Middle frontal gyrus (tissue), 1 donor: ENCODE measurements at regions not wholly inside any gene's neighbourhood (a gene's known extent, or its start where the extent isn't known, plus 50 kb on each side); places are given as distances from the start of the nearest gene placed in this dataset.

ENCODE experiments used
- DNase-seq: peaks from one replicate; pipeline ENCODE4 v3.0.0-alpha.2; 2015; ENCODE audit warnings: low spot score; ENCODE audit errors: extremely low spot score

DNA sequence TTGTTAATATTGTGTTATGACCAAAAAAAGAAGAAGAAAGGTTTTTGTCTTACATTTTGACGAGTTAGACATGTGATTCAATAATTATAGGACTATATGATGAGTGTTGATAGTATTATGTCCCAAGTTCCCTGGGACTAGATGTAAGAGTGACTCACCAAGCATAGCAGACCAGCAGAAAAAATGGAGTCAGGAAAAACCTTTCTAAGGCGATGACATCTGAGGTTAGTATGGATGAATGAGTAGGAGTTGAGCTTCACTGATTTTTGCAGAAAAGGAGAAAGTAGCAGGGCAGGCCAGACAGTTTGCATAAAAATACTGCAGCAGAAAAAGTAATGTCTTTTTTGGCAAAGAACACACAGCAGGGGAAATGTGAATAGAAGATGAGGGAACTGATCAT is 1041.3 kb upstream of the ADGRL4 start:
- DNase-seq, result no peak

- no peak for DNase-seq
These were observed 1038.1 kb upstream of the ADGRL4 start for GRCh38 chr1:80044662-80045061.

GRCh38 chr1:80036690-80037432 is 1030.3 kb upstream of the ADGRL4 start:
- no peak for DNase-seq

GRCh38 chr1:80023358-80023757 is 1016.8 kb upstream of the ADGRL4 start:
- no peak for DNase-seq

GRCh38 chr1:80021891-80022290 is 1015.4 kb upstream of the ADGRL4 start:
- no peak for DNase-seq

DNA sequence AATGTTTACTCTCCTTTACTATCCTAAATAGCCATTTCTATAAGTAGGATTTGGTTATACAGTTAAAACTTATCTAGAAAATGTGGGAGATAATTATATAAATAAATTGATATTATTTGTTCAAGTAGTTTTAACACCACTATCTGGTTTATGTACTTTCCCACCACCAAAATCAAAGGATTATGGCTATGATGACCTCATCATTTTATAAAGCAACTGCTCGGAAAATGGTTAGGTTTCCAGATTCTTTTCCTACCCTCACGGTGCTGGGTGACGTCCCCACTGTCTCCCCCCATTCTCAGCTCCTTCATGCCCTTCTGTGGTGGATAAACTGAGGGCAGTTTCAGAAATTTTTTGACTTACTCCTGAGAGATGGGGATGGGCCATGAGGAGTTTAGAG is 1011.8 kb upstream of the ADGRL4 start:
- DNase-seq, result no peak

DNA sequence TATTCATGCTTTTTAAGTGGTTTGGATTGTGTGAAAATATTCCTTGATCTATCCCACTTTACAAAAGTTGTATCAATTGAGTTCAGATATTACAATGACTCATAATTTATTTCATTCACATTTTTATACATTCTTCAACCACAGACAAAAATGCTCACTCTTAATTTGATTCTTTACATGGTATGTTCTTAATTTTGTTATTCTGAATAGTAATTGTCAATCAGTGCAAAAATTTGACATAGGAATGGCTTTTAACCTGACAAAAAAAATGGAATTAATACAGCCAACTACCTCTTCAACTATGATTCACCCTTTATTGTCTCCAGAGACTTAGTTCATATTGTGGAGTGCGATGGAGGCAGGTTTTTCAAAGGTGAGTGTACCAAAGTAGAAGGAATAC is 1002.4 kb upstream of the ADGRL4 start:
- DNase-seq, result no peak

GRCh38 chr1:80003250-80003649 is 996.7 kb upstream of the ADGRL4 start:
- no peak for DNase-seq

- no peak for DNase-seq
These were observed 981.9 kb upstream of the ADGRL4 start for GRCh38 chr1:79988401-79988800.

DNA sequence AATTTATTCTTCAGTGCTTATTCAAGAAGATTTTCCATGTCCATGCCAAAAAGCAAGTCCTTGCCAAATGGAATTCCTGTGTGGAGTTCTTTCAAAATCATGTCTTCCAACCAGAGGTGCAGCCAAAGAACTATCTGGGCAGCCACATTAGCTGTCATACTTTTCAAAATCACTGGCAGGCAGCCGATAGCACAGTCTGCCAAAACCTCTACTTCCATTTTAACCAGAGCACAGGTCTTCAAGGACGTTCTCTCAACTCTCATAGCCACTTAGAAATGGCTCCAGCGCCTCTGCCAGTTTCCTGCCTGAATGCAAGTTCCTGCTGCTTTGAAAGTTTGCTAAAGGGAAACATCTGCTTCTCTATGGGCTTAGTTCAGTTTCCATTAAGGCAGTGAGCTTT is 975.7 kb upstream of the ADGRL4 start:
- no peak for DNase-seq

DNA sequence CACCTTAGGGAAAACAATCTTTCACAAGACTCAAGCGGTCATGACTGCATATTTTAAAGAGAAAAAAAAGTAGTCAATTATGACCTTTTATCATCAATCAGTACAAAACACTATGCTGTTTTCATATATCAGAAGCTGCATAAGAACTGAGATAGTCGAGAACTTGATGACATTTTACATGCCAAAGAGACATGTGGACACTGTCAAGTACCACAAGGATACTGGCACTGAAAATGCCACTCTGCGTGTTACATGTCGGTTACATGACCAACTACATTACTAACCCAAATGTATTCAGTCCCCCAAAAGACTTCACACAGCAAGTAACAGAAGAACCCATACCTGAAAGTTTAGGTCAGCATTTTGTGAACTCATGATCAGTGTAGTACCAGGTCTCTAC is 975.0 kb upstream of the ADGRL4 start:
- DNase-seq, result no peak

- no peak for DNase-seq
These were observed 972.8 kb upstream of the ADGRL4 start for GRCh38 chr1:79979346-79979745.

DNA sequence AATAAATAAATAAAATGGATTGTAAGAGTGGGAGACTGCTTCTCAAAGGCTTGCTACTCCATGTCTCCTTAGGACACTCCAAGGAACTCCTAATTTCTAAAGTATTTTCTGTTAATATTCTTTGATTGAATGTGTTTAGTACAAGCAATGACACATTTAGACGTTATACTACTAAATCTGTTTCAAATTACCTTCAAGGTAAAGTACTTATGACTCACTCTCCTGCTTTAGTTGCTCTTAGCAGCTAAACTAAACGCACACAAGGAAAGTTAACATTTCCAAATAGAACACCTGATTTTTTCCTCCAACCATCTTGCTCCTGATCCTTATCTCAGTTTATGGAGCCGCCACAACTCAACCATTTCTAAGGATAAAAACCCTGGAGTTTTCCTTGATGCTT is 969.8 kb upstream of the ADGRL4 start:
- DNase-seq, result no peak

DNA sequence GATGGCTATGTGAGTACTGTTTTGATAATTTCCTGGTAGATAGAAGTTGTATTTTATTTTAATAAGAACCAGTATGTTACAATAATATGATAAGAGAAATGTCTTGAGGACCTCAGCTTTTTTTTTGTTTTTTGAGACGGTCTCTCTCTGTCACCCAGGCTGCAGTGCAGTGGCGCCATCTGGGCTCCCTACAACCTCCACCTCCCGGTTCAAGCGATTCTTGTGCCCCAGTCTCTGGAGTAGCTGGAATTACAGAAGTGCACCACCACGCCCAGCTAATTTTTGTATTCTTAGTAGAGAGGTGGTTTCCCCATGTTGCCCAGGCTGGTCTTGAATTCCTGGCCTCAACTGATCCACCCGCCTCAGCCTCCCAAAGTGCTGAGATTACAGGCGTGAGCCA is 968.1 kb upstream of the ADGRL4 start:
- no peak for DNase-seq

- no peak for DNase-seq
These were observed 963.4 kb upstream of the ADGRL4 start for GRCh38 chr1:79969886-79970285.

DNA sequence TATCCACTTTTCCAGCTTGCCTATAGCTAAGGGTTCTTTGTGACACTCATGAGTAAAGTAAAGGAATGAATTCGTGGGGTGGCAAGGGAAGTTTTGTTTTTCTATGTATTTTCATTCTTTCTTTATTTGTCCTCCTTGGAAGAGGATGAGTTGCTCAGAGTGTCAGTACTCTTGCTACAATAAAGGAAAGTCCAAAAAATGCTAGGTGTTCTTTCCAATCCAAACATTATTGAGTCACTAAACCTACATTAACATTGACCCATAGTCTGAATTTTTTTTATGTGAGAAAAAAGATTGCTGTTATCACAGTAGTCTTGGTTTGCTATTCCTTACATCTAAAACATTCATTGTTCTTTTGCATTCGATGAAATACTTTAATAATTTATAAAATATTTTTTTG is 959.9 kb upstream of the ADGRL4 start:
- no peak for DNase-seq

- DNase-seq, result no peak
These were observed 953.1 kb upstream of the ADGRL4 start for GRCh38 chr1:79959635-79960034.

DNA sequence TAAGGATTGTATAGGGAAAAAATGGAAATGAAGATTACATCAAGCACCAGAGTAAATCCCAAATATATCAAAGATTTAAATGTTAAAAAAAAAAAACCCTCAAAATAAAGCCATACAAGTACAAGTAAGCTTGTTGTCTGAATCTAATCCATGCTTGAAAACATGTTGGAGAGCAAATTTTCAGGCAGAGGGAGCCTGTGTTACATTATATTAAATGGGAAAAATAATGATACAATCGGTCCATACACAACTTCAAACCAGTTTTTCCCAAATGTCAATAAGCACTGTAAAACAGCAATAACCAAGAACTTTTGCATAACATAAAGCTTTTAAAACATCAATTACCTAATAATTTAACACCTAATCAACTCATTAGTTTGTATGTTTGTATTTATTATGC is 949.4 kb upstream of the ADGRL4 start:
- no peak for DNase-seq

DNA sequence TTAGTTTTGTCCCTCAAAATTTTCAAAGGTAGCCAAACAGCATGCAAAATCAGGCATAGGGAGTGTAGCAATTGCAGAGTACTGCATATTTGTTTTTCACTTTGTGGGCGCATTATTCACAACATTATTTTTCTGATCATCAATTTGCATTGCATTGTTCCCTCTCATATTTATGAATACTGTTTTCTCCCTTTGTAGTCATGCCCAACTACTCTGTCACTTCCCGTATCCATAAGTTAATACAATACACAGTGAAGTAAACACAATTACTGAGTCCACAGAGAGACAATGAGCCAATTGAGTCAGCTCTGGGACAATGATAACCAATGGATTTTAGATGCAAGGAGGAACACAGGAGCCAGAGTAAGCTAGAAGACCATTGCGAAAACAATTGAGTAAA is 944.0 kb upstream of the ADGRL4 start:
- DNase-seq, result no peak

DNA sequence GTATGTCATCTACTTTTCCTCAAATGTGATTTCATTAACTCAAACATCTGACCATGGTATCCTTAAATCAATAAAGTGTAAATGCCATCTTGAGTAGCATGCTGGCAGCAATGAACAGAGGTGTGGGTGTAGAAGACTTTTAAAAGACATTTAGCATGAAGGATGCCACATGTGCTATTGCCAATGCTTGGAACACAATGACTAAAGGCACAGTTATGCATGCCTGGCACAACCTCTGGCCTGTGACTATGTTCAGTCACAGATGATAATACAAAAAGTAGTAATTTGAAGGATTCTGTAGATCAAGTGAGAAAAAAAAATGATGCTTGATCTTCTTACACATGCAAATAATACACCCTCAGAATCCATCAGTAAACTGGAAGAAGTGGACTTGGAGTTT is 938.9 kb upstream of the ADGRL4 start:
- DNase-seq, result no peak

DNA sequence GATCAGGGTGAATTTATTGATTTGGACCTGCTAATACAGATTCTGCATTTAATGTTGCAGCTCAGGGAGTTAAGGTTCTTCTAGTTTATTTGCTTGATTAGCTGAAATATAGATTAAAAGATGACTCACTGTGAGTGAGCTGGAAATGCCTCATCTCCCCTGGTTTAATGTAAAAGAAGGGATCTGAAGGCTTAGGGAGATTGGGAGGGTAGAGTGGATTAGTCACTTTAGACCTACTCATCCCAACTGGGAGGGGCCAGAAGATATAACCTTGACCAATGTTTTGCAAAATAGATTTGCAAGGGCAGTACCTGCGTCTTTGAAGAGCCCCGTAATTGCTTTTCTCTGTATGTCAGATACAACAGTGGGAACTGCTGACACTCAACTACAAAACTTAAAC is 922.8 kb upstream of the ADGRL4 start:
- no peak for DNase-seq

DNA sequence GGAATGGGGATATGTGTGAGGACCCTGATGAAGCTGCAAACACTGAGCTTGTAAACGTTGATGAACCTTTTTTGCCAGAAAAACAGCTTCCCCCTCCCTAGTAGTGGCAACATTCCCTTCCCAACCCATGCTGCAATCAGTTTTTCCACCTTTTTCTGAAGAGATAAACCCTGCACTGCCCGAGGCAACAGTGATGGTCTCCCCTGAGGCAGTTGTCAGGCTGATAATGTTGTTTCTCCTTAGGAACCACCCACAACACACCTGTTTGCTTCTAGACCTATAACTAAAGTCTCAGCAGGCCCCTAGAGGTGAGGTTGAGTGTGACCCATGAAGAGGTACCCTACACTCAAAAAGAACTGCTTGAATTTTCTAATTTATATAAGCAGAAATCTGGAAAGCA is 922.4 kb upstream of the ADGRL4 start:
- no peak for DNase-seq

GRCh38 chr1:79920960-79921669 is 914.6 kb upstream of the ADGRL4 start:
- DNase-seq, result no peak
